ENCODE measurements at regions not wholly inside any gene's neighbourhood (a gene's known extent, or its start where the extent isn't known, plus 50 kb on each side); places are given as distances from the start of the nearest gene placed in this dataset.
A peak's percentile ranks its signal among the peaks of the same experiment; 100 is the strongest.

GRCh38 chr4:186845137-186845842 lies 121.6 kb upstream of the FAT1 start (continued):
- TF ChIP-seq FOS (IDR thresholded peaks at IDR 0.05; ENCODE audit: low read depth, low read length) (peak; percentile 95), MXI1 (IDR thresholded peaks at IDR 0.05; ENCODE audit: borderline replicate concordance, low read depth, low read length) (0 out of 2 replicates have a peak, but pooled peaks have one; percentile 21)

- H2BK20ac ChIP-seq (ENCODE audit: low read depth, low read length), result no peak overlapping the region; the same call in 1 of the 2 replicates
- H3K4me1 ChIP-seq (ENCODE audit: control insufficient read depth, insufficient read depth, low read length), result peaks cover 13% of the 10 kb centered on the region
- in situ Hi-C loops (cut with MboI; ENCODE audit: low sequenced_read_pairs) (no loop called here), dilution Hi-C loops (cut with HindIII; ENCODE audit: low sequenced_read_pairs, unreplicated experiment) (no loop called here), intact Hi-C loops (cut with micrococcal nuclease) (loop anchor here (10.0 kb wide), 1 partner anchor 1078 kb away; no protein-coding TSS in a partner anchor)
- ATAC-seq (ENCODE audit: low read depth) (no peak), DNase-seq (peak; percentile 54)
- no peak overlapping the region for H3K9ac ChIP-seq (ENCODE audit: low read depth, low read length)
- H4K8ac ChIP-seq (ENCODE audit: low read depth in 2 of 2, low read length in 2 of 2), result peak overlapping the region; percentile 32 to 81; a peak in 1 of 4 replicates
- H2BK15ac ChIP-seq (ENCODE audit: low read depth, low read length), result no peak overlapping the region
- no peak overlapping the region for H2AK5ac ChIP-seq (ENCODE audit: low read depth, low read length)
- peaks cover 3 to 11% of the 10 kb centered on the region in 2 experiments; a peak in 1 of 4 replicates for H3K79me1 ChIP-seq (ENCODE audit: low read depth in 1 of 2, low read length in 2 of 2)
- H3K27ac ChIP-seq (ENCODE audit: insufficient read depth, low read length), result no peak overlapping the region
- H3K4ac ChIP-seq (ENCODE audit: low read depth, low read length), result no peak overlapping the region
- peak overlapping the region; percentile 48; the same call in 1 of the 2 replicates for H4K91ac ChIP-seq (ENCODE audit: insufficient read depth, low read depth, low read length)
- no peaks in the 10 kb centered on the region for H4K20me1 ChIP-seq (ENCODE audit: insufficient read depth, low read length)
- H3K23ac ChIP-seq (ENCODE audit: low read depth, low read length), result no peak overlapping the region
- no CpG with 5 or more reads among the region's 3 CpGs for WGBS, 2 experiments (ENCODE audit: extremely low coverage in 2 of 2, insufficient read length in 1 of 2)
- H3K9me3 ChIP-seq (ENCODE audit: control insufficient read depth, insufficient read depth, low read length), result peaks cover 3% of the 10 kb centered on the region; the same call in 1 of the 2 replicates
- H2BK120ac ChIP-seq (ENCODE audit: low read depth, low read length), result no peak overlapping the region
- H3K18ac ChIP-seq (ENCODE audit: low read depth, low read length), result peak overlapping the region; percentile 33; the same call in 1 of the 2 replicates
- no TSS peak for BruUV-seq (replicated peaks)
- no peak overlapping the region for H2AFZ ChIP-seq (replicated peaks; ENCODE audit: low read length, poor library complexity)
- peak overlapping the region; percentile 98 for H2BK5ac ChIP-seq (ENCODE audit: low read depth, low read length, poor library complexity, severe bottlenecking)
- H3K36me3 ChIP-seq (ENCODE audit: control insufficient read depth, insufficient read depth, low read length), result no peaks in the 10 kb centered on the region
- no peak overlapping the region for H3K4me3 ChIP-seq (ENCODE audit: insufficient read depth, low read depth, low read length)
- TF ChIP-seq NFE2L2 (IDR thresholded peaks at IDR 0.05; ENCODE audit: low read depth, low read length) (no peak), MAFK (IDR thresholded peaks at IDR 0.05; ENCODE audit: low read depth, low read length) (no peak), RCOR1 (IDR thresholded peaks at IDR 0.05; ENCODE audit: insufficient replicate concordance, low read length) (no peak), MXI1 (IDR thresholded peaks at IDR 0.05; ENCODE audit: borderline replicate concordance, low read depth, low read length) (no peak), SMC3 (IDR thresholded peaks at IDR 0.05; ENCODE audit: low read depth, low read length) (no peak), USF2 (IDR thresholded peaks at IDR 0.05; ENCODE audit: low read depth, low read length) (no peak), RFX5 (IDR thresholded peaks at IDR 0.05; ENCODE audit: low read depth, low read length) (no peak), BHLHE40 (IDR thresholded peaks at IDR 0.05; ENCODE audit: low read depth, low read length) (no peak)
- TF ChIP-seq, protein P1, sequence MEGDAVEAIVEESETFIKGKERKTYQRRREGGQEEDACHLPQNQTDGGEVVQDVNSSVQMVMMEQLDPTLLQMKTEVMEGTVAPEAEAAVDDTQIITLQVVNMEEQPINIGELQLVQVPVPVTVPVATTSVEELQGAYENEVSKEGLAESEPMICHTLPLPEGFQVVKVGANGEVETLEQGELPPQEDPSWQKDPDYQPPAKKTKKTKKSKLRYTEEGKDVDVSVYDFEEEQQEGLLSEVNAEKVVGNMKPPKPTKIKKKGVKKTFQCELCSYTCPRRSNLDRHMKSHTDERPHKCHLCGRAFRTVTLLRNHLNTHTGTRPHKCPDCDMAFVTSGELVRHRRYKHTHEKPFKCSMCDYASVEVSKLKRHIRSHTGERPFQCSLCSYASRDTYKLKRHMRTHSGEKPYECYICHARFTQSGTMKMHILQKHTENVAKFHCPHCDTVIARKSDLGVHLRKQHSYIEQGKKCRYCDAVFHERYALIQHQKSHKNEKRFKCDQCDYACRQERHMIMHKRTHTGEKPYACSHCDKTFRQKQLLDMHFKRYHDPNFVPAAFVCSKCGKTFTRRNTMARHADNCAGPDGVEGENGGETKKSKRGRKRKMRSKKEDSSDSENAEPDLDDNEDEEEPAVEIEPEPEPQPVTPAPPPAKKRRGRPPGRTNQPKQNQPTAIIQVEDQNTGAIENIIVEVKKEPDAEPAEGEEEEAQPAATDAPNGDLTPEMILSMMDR (conservative IDR thresholded peaks at IDR 0.05; ENCODE audit: low read depth, low read length), result no peak
- no peak overlapping the region for H3K56ac ChIP-seq (ENCODE audit: extremely low read depth, insufficient read depth, low read length)
- no peaks in the 10 kb centered on the region for H3K27me3 ChIP-seq (ENCODE audit: control insufficient read depth, insufficient read depth, low read length)
- ChIA-PET CTCF (interaction anchor here (0.7 kb wide), 2 partner anchors 12 to 214 kb away, joined by 3 read pairs; no protein-coding TSS in a partner anchor), POLR2A (ENCODE audit: unreplicated experiment) (no interaction called here)
- peak overlapping the region; percentile 57; the same call in 1 of the 2 replicates for H3K4me2 ChIP-seq (ENCODE audit: low read depth, low read length)
- H3K9me1 ChIP-seq (ENCODE audit: insufficient read depth, low read length), result peaks cover 13% of the 10 kb centered on the region; the same call in 1 of the 2 replicates
- no peak overlapping the region for H3K14ac ChIP-seq (replicated peaks; ENCODE audit: low read depth, low read length)
- H4K5ac ChIP-seq (ENCODE audit: low read depth, low read length), result peak overlapping the region; percentile 44; the same call in 1 of the 2 replicates
- H2AK9ac ChIP-seq (replicated peaks; ENCODE audit: low read depth, low read length, poor library complexity), result no peak overlapping the region
These were observed 122.8 kb upstream of the FAT1 start for GRCh38 chr4:186846426-186846825.
